ENCODE measurements at regions not wholly inside any gene's neighbourhood (a gene's known extent, or its start where the extent isn't known, plus 50 kb on each side); places are given as distances from the start of the nearest gene placed in this dataset.

- TF ChIP-seq CTCF (IDR thresholded peaks at IDR 0.05 in 8 of 11, conservative IDR thresholded peaks at IDR 0.05 in 3 of 11), result no peak
- TF ChIP-seq POLR2A (IDR thresholded peaks at IDR 0.05), result no peak
These were observed 290.7 kb upstream of the PCDH18 start for GRCh38 chr4:137823007-137823406.
